Breast epithelium (tissue), 4 donors: ENCODE measurements at regions not wholly inside any gene's neighbourhood (a gene's known extent, or its start where the extent isn't known, plus 50 kb on each side); places are given as distances from the start of the nearest gene placed in this dataset.

Experiments
- DNase-seq, 2 donors: peaks; one replicate each; pipeline ENCODE4 v3.0.0-alpha.2; 2019; ENCODE audit warnings: low spot score in 2 of 2
- H3K27ac ChIP-seq, 2 donors: fragments of 200-600 bp; sonication (generic) in 1 of 2; one replicate each; pipeline ENCODE4 v1.5.1; 2016 to 2019; ENCODE audit warnings: mild to moderate bottlenecking in 1 of 2
- H3K27me3 ChIP-seq, 2 donors: fragments of 200-600 bp; sonication (generic) in 1 of 2; one replicate each; pipeline versions ENCODE4 v1.5.1 to v1.6.0; 2017 to 2019; ENCODE audit warnings: control low read depth in 1 of 2, mild to moderate bottlenecking in 1 of 2
- H3K36me3 ChIP-seq: fragments of 200-600 bp; one replicate; pipeline ENCODE4 v1.5.1; 2019
- H3K4me1 ChIP-seq, 2 donors: fragments of 200-600 bp; sonication (generic); one replicate each; pipeline ENCODE4 v1.5.1; 2016 to 2019; ENCODE audit warnings: control low read depth in 1 of 2
- H3K4me3 ChIP-seq, 3 donors: fragments of 200-600 bp; sonication (generic); 1 replicate in 2 of 3; 2 replicates in 1 of 3; pipeline ENCODE4 v1.5.1; 2016 to 2019; ENCODE audit warnings: mild to moderate bottlenecking in 3 of 3, moderate library complexity in 2 of 3
- H3K9me3 ChIP-seq, 2 donors: fragments of 200-600 bp; sonication (generic) in 1 of 2; one replicate each; pipeline ENCODE4 v1.5.1; 2016 to 2019; ENCODE audit warnings: control low read depth in 1 of 2
- POLR2A ChIP-seq: fragments of 450-650 bp; IDR thresholded peaks from one replicate; pipeline ENCODE4 v1.6.1; 2016; ENCODE audit warnings: antibody characterized with exemption, mild to moderate bottlenecking, moderate library complexity
- POLR2AphosphoS5 ChIP-seq, 3 donors: sonication (generic); formaldehyde crosslinking; IDR thresholded peaks; one replicate each; pipeline ENCODE4 v1.6.1; 2017; ENCODE audit warnings: antibody characterized with exemption in 3 of 3
- intact Hi-C: fragments of 100-400 bp; cut with DNase I; formaldehyde crosslinking; loops from one replicate; pipeline ENCODE4 v1.15.1; 2023; ENCODE audit warnings: low total_unique reads
- TF ChIP-seq, protein P1 (sequence below), 3 donors: fragments of 450-650 bp; IDR thresholded peaks; one replicate each; pipeline ENCODE4 v1.5.1; 2016 to 2017; ENCODE audit warnings: antibody characterized with exemption in 3 of 3, mild to moderate bottlenecking in 3 of 3, moderate library complexity in 3 of 3

DNA sequence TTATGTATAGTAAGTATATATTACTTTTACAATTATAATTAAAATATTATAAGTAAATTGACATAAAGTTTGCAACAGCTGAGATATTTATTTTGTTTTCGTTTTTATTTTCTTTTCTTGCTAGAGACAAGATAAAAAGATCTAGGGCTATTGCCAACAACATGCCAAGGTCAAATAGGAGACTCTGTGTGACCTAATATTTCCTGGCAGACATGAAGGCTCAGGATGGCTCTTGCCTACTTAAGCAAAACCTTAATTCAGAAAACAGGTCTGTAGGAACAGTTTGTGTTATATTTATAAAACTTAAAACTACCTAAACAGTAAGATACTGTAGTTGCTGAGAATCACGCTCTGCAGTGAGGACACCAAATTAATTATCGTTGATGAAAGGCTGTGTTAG, 145.2 kb downstream of the RFC3 start:
- TF ChIP-seq, protein P1, sequence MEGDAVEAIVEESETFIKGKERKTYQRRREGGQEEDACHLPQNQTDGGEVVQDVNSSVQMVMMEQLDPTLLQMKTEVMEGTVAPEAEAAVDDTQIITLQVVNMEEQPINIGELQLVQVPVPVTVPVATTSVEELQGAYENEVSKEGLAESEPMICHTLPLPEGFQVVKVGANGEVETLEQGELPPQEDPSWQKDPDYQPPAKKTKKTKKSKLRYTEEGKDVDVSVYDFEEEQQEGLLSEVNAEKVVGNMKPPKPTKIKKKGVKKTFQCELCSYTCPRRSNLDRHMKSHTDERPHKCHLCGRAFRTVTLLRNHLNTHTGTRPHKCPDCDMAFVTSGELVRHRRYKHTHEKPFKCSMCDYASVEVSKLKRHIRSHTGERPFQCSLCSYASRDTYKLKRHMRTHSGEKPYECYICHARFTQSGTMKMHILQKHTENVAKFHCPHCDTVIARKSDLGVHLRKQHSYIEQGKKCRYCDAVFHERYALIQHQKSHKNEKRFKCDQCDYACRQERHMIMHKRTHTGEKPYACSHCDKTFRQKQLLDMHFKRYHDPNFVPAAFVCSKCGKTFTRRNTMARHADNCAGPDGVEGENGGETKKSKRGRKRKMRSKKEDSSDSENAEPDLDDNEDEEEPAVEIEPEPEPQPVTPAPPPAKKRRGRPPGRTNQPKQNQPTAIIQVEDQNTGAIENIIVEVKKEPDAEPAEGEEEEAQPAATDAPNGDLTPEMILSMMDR (IDR thresholded peaks at IDR 0.05), result no peak
- TF ChIP-seq POLR2AphosphoS5 (IDR thresholded peaks at IDR 0.05), result no peak
- no peak for TF ChIP-seq POLR2A
- Histone ChIP-seq H3K4me1 (no peaks in the 10 kb centered on the region), H3K27ac (no peak overlapping the region), H3K9me3 (no peaks in the 10 kb centered on the region), H3K27me3 (no peaks in the 10 kb centered on the region), H3K4me3 (no peak overlapping the region), H3K36me3 (no peaks in the 10 kb centered on the region)
- DNase-seq, result no peak
- intact Hi-C loops, result no loop called here

DNA sequence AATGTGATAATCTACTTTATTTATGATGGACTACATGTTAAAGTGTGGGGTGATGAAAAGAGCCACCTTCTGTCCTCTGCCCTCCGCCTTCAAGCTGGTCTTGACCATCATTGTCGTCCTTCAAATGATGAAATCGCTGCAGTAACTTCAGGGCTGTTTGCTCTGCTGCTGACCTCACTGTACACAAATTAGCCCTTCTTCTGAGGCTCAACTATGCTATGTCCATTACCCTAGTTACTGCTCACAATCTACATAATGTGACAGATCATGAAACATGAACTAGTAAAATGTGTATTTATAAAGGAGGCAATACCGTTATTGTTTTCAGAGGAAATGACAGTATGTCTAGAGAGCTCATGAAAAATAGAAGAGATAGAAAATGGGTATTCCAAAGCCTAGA, 145.9 kb downstream of the RFC3 start:
- Histone ChIP-seq H3K36me3 (no peaks in the 10 kb centered on the region), H3K9me3 (no peaks in the 10 kb centered on the region), H3K27me3 (no peaks in the 10 kb centered on the region), H3K4me3 (no peak overlapping the region), H3K4me1 (no peaks in the 10 kb centered on the region), H3K27ac (no peak overlapping the region)
- DNase-seq, result no peak
- no peak for TF ChIP-seq POLR2AphosphoS5 (IDR thresholded peaks at IDR 0.05)
- TF ChIP-seq POLR2A, result no peak
- TF ChIP-seq, protein P1 (IDR thresholded peaks at IDR 0.05), result no peak
- intact Hi-C loops, result no loop called here

DNA sequence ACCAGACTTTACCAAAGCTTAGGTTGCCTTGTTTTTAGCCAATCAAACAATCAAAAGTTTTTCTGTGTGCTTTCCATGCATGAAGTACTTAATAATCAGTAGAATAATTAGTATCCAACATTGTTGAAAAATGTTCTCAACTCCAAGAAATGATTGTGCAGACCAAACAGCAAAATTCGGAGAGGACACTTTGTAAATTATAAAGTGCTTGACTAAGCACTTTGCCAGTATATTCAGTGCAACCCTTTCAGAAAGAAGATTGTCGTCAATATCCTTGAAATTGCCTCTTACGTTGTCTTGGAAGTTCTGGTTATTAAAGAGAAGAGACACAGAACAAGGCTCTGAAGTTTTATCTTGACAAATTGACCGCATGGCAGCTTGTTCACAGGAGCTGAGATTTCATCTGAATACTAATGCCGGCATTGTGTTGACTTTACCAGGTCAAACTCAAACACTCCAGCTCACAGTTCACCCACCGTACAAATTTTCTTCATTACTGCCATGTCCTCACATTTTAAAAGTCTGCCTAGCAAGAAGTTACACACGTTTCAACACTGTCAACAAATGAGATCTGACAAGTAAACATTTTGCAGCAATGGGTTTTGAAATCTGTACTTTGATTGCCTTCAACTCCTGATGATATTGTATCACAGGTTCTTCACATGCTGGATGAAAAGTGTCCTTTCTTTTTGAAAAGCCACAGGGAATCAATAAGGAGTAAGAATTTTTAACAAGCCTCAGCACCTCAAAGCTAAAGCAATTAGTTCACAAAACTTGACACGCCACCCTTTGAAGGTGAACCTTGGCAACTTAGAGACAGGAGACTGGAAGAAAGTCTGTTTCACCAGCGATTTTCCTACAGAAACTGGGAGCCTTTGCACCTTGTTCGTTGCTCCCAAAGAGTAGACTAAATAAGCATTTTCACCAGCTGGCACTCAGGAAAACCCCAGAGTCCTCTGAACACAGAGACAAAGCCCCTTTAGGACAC, 150.9 kb downstream of the RFC3 start:
- intact Hi-C loops, result no loop called here
- H3K36me3 ChIP-seq, result no peaks in the 10 kb centered on the region

DNA sequence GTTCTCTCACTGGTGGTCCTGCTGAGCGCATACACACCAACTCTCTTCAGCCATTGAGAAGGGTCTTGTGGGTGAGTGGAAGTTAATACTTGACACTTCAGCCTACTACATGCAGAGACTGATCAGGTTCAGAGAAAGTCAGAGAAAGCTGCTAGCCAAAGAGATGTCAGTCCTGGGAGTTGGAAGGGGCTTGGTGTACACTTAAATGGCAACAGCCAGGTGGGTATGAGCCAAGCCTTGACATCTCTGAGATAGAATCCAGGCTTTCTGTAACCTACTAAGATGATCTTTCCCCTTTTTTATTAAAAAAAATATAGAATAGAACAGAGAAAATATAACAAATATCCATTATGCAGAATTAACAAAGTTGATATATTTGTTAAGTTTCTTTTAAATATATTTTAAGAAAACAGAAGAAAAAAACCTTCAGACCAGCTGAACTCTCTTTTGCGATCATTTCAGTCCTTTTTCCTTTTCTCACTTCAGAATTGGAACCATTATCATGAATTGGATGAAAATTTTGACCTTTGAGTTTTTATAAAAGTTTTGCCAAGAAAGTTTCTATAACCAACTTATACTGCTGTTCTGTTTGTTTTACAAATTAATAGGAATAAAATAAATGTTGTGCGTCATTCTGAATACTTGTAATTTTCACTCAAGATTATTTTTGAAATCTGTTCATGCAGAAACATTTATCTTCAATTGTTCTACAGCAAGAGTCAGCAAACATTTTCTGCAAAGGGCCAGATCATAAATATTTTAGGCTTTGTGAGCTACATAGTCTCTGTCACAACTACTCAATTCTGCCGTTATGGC, 153.0 kb downstream of the RFC3 start:
- DNase-seq, result no peak
- Histone ChIP-seq H3K4me3 (no peak overlapping the region), H3K4me1 (no peaks in the 10 kb centered on the region), H3K9me3 (no peaks in the 10 kb centered on the region), H3K27ac (no peak overlapping the region), H3K27me3 (no peaks in the 10 kb centered on the region), H3K36me3 (no peaks in the 10 kb centered on the region)
- intact Hi-C loops, result no loop called here
- TF ChIP-seq POLR2A (no peak), POLR2AphosphoS5 (IDR thresholded peaks at IDR 0.05) (no peak)
- TF ChIP-seq, protein P1 (IDR thresholded peaks at IDR 0.05), result no peak

More for the DNA sequence above, 150.9 kb downstream of the RFC3 start:
- no peak for TF ChIP-seq POLR2A
- TF ChIP-seq, protein P1 (IDR thresholded peaks at IDR 0.05), result no peak
- TF ChIP-seq POLR2AphosphoS5 (IDR thresholded peaks at IDR 0.05), result no peak
- no peak overlapping the region for H3K27ac ChIP-seq
- H3K4me3 ChIP-seq, result no peak overlapping the region
- no peak for DNase-seq
- H3K9me3 ChIP-seq, result no peaks in the 10 kb centered on the region
- H3K27me3 ChIP-seq, result no peaks in the 10 kb centered on the region
- no peaks in the 10 kb centered on the region for H3K4me1 ChIP-seq

DNA sequence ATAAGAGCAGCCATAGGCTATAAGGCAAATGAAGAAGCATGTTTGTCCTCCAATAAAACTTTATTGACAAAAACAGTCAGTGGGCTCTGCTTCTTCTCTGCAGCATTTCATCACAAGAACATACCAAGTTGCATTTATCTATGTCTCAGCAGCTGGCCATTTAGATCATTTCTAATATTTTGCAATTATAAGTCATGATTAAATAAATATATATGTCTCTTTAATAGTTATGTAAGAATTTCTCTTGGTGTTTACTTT, 153.5 kb downstream of the RFC3 start:
- no peak for TF ChIP-seq POLR2AphosphoS5 (IDR thresholded peaks at IDR 0.05)
- TF ChIP-seq POLR2A, result no peak
- TF ChIP-seq, protein P1 (IDR thresholded peaks at IDR 0.05), result no peak

More for the DNA sequence above, 153.5 kb downstream of the RFC3 start:
- Histone ChIP-seq H3K4me1 (no peaks in the 10 kb centered on the region), H3K4me3 (no peak overlapping the region), H3K9me3 (no peaks in the 10 kb centered on the region), H3K27me3 (no peaks in the 10 kb centered on the region), H3K36me3 (no peaks in the 10 kb centered on the region), H3K27ac (no peak overlapping the region)
- intact Hi-C loops, result no loop called here
- DNase-seq, result no peak
